ENCODE measurements at regions not wholly inside any gene's neighbourhood (a gene's known extent, or its start where the extent isn't known, plus 50 kb on each side); places are given as distances from the start of the nearest gene placed in this dataset.
A peak's percentile ranks its signal among the peaks of the same experiment; 100 is the strongest.

GRCh38 chr14:54129850-54130640, 173.4 kb upstream of the BMP4 start:
- Histone ChIP-seq H3K9me3 (replicated peaks) (0 out of 2 replicates have a peak, but pooled peaks cover 4% of the 10 kb centered on the region), H3K4me1 (no peaks in the 10 kb centered on the region; the same call in 1 of the 2 replicates), H3K27me3 (no peaks in the 10 kb centered on the region), H3K27ac (no peak overlapping the region), H3K36me3 (no peaks in the 10 kb centered on the region), H3K4me3 (no peak overlapping the region)
- no peak for DNase-seq

GRCh38 chr14:54132496-54132895, 175.9 kb upstream of the BMP4 start:
- 0 out of 2 replicates have a peak, but pooled peaks cover 4% of the 10 kb centered on the region for H3K9me3 ChIP-seq (replicated peaks)
- no peaks in the 10 kb centered on the region for H3K27me3 ChIP-seq
- H3K27ac ChIP-seq: no peak overlapping the region
- no peak for DNase-seq
- H3K36me3 ChIP-seq: no peaks in the 10 kb centered on the region
- H3K4me1 ChIP-seq: no peaks in the 10 kb centered on the region; the same call in 1 of the 2 replicates
- no peak overlapping the region for H3K4me3 ChIP-seq

GRCh38 chr14:54133896-54134295, 177.3 kb upstream of the BMP4 start:
- H3K4me1 ChIP-seq: no peaks in the 10 kb centered on the region
- DNase-seq: no peak
- H3K27me3 ChIP-seq: no peaks in the 10 kb centered on the region
- 0 out of 2 replicates have a peak, but pooled peaks cover 4% of the 10 kb centered on the region for H3K9me3 ChIP-seq (replicated peaks)
- H3K36me3 ChIP-seq: no peaks in the 10 kb centered on the region
- H3K4me3 ChIP-seq: no peak overlapping the region
- H3K27ac ChIP-seq: no peak overlapping the region

GRCh38 chr14:54135804-54136280, 179.2 kb upstream of the BMP4 start:
- Histone ChIP-seq H3K9me3 (replicated peaks) (no peaks in the 10 kb centered on the region), H3K4me3 (no peak overlapping the region), H3K4me1 (no peaks in the 10 kb centered on the region), H3K27ac (no peak overlapping the region), H3K36me3 (no peaks in the 10 kb centered on the region), H3K27me3 (no peaks in the 10 kb centered on the region)
- DNase-seq: no peak

GRCh38 chr14:54136894-54137613, 180.4 kb upstream of the BMP4 start:
- Histone ChIP-seq H3K27ac (no peak overlapping the region), H3K4me3 (no peak overlapping the region), H3K4me1 (no peaks in the 10 kb centered on the region), H3K9me3 (replicated peaks) (no peaks in the 10 kb centered on the region), H3K27me3 (no peaks in the 10 kb centered on the region), H3K36me3 (no peaks in the 10 kb centered on the region)
- DNase-seq: no peak

- no peak overlapping the region for H3K4me3 ChIP-seq
- no peak overlapping the region for H3K27ac ChIP-seq
- no peak for DNase-seq
- H3K36me3 ChIP-seq: no peaks in the 10 kb centered on the region
- no peaks in the 10 kb centered on the region for H3K4me1 ChIP-seq
- no peaks in the 10 kb centered on the region for H3K9me3 ChIP-seq (replicated peaks)
- H3K27me3 ChIP-seq: no peaks in the 10 kb centered on the region
These were observed 181.0 kb upstream of the BMP4 start for GRCh38 chr14:54137614-54137961.

GRCh38 chr14:54138024-54138353, 181.4 kb upstream of the BMP4 start:
- Histone ChIP-seq H3K4me3 (no peak overlapping the region), H3K36me3 (no peaks in the 10 kb centered on the region), H3K9me3 (replicated peaks) (no peaks in the 10 kb centered on the region), H3K27ac (no peak overlapping the region), H3K4me1 (no peaks in the 10 kb centered on the region), H3K27me3 (no peaks in the 10 kb centered on the region)
- no peak for DNase-seq

- Histone ChIP-seq H3K9me3 (replicated peaks) (no peaks in the 10 kb centered on the region), H3K27me3 (no peaks in the 10 kb centered on the region), H3K36me3 (no peaks in the 10 kb centered on the region), H3K4me3 (no peak overlapping the region), H3K4me1 (no peaks in the 10 kb centered on the region), H3K27ac (no peak overlapping the region)
- DNase-seq: no peak
These were observed 181.9 kb upstream of the BMP4 start for GRCh38 chr14:54138354-54139038.

GRCh38 chr14:54140551-54140950, 183.9 kb upstream of the BMP4 start:
- H3K36me3 ChIP-seq: no peaks in the 10 kb centered on the region
- no peaks in the 10 kb centered on the region for H3K27me3 ChIP-seq
- H3K9me3 ChIP-seq (replicated peaks): no peaks in the 10 kb centered on the region
- no peaks in the 10 kb centered on the region for H3K4me1 ChIP-seq
- H3K4me3 ChIP-seq: no peak overlapping the region
- H3K27ac ChIP-seq: no peak overlapping the region
- no peak for DNase-seq

- no peak overlapping the region for H3K27ac ChIP-seq
- H3K27me3 ChIP-seq: no peaks in the 10 kb centered on the region
- H3K4me1 ChIP-seq: no peaks in the 10 kb centered on the region
- no peak overlapping the region for H3K4me3 ChIP-seq
- DNase-seq: no peak
- H3K36me3 ChIP-seq: no peaks in the 10 kb centered on the region
- 0 out of 2 replicates have a peak, but pooled peaks cover 9% of the 10 kb centered on the region for H3K9me3 ChIP-seq (replicated peaks)
These were observed 190.0 kb upstream of the BMP4 start for GRCh38 chr14:54146601-54147000.

GRCh38 chr14:54147282-54147681, 190.7 kb upstream of the BMP4 start:
- H3K27me3 ChIP-seq: no peaks in the 10 kb centered on the region
- peak; percentile 18 to 25 for DNase-seq
- no peaks in the 10 kb centered on the region for H3K4me1 ChIP-seq
- H3K4me3 ChIP-seq: no peak overlapping the region
- H3K27ac ChIP-seq: no peak overlapping the region
- H3K36me3 ChIP-seq: no peaks in the 10 kb centered on the region
- H3K9me3 ChIP-seq (replicated peaks): 0 out of 2 replicates have a peak, but pooled peaks cover 9% of the 10 kb centered on the region

- no peak overlapping the region for H3K4me3 ChIP-seq
- H3K4me1 ChIP-seq: no peaks in the 10 kb centered on the region
- no peak for DNase-seq
- H3K36me3 ChIP-seq: no peaks in the 10 kb centered on the region
- H3K27me3 ChIP-seq: no peaks in the 10 kb centered on the region
- H3K9me3 ChIP-seq (replicated peaks): 0 out of 2 replicates have a peak, but pooled peaks cover 9% of the 10 kb centered on the region
- H3K27ac ChIP-seq: no peak overlapping the region
These were observed 191.1 kb upstream of the BMP4 start for GRCh38 chr14:54147758-54148157.

- no peaks in the 10 kb centered on the region for H3K36me3 ChIP-seq
- H3K27me3 ChIP-seq: no peaks in the 10 kb centered on the region
- H3K4me1 ChIP-seq: no peaks in the 10 kb centered on the region
- no peak overlapping the region for H3K27ac ChIP-seq
- no peak overlapping the region for H3K4me3 ChIP-seq
- no peak for DNase-seq
- H3K9me3 ChIP-seq (replicated peaks): 0 out of 2 replicates have a peak, but pooled peaks cover 9% of the 10 kb centered on the region
These were observed 191.6 kb upstream of the BMP4 start for GRCh38 chr14:54148251-54148650.

- no peaks in the 10 kb centered on the region for H3K36me3 ChIP-seq
- no peaks in the 10 kb centered on the region for H3K4me1 ChIP-seq
- no peak overlapping the region for H3K4me3 ChIP-seq
- 0 out of 2 replicates have a peak, but pooled peaks cover 9% of the 10 kb centered on the region for H3K9me3 ChIP-seq (replicated peaks)
- no peak overlapping the region for H3K27ac ChIP-seq
- H3K27me3 ChIP-seq: no peaks in the 10 kb centered on the region
- no peak for DNase-seq
These were observed 195.7 kb upstream of the BMP4 start for GRCh38 chr14:54152351-54152750.

Measured in SJCRH30 (cell line).